IMR-90 (cell line): ENCODE measurements at regions not wholly inside any gene's neighbourhood (a gene's known extent, or its start where the extent isn't known, plus 50 kb on each side); places are given as distances from the start of the nearest gene placed in this dataset.

ENCODE experiments used
- ATAC-seq: fragments of 200-7000 bp; cut with Tn5 transposase; 2 replicates; pipeline ENCODE4 v1.9.1; 2020; ENCODE audit warnings: low read depth, mild to moderate bottlenecking, moderate library complexity
- BruUV-seq: library from RNA; stranded (reverse); fragments of 400-500 nt; replicated peaks from 2 replicates; lab custom pipeline; 2021; lab: Mats Ljungman, UMichigan
- CTCF ChIA-PET: fragments of 300-600 bp; formaldehyde crosslinking; extraction: SDS; loops from one replicate; lab custom pipeline; 2021; ENCODE audit warnings: antibody characterized with exemption; lab: Yijun Ruan, JAX
- POLR2A ChIA-PET: fragments of 300-600 bp; sonication (Branson Sonifier 250); formaldehyde crosslinking; loops from one replicate; lab custom pipeline; 2022; ENCODE audit warnings: antibody characterized with exemption; ENCODE audit not compliant: unreplicated experiment; lab: Charles Lee
- DNase-seq: peaks from one replicate; pipeline ENCODE4 v3.0.0; 2013
- H2AFZ ChIP-seq: replicated peaks from 2 replicates; pipeline ENCODE3; 2013; ENCODE audit warnings: low read length, mild to moderate bottlenecking; ENCODE audit not compliant: poor library complexity
- H2AK5ac ChIP-seq: 2 replicates; pipeline ENCODE4 v1.6.1; 2013; ENCODE audit warnings: low read depth, low read length, inconsistent platforms
- H2AK9ac ChIP-seq: replicated peaks from 2 replicates; pipeline ENCODE3; 2013; ENCODE audit warnings: mild to moderate bottlenecking, low read depth, low read length, moderate library complexity; ENCODE audit not compliant: poor library complexity
- H2BK120ac ChIP-seq: 2 replicates; pipeline ENCODE4 v1.6.1; 2013; ENCODE audit warnings: low read depth, low read length, inconsistent platforms
- H2BK15ac ChIP-seq: 3 replicates; pipeline ENCODE4 v1.6.1; 2013; ENCODE audit warnings: low read depth, low read length, inconsistent platforms
- H2BK20ac ChIP-seq: 2 replicates; pipeline ENCODE4 v1.6.1; 2013; ENCODE audit warnings: low read depth, mild to moderate bottlenecking, inconsistent platforms, low read length, moderate library complexity
- H2BK5ac ChIP-seq: 2 replicates; pipeline ENCODE4 v1.6.1; 2013; ENCODE audit warnings: mild to moderate bottlenecking, low read depth, low read length, inconsistent platforms; ENCODE audit not compliant: poor library complexity, severe bottlenecking
- H3K14ac ChIP-seq: replicated peaks from 2 replicates; pipeline ENCODE4 v1.6.1; 2013; ENCODE audit warnings: low read depth, low read length, inconsistent platforms
- H3K18ac ChIP-seq: 2 replicates; pipeline ENCODE4 v1.6.1; 2013; ENCODE audit warnings: low read depth, low read length, control low read depth
- H3K23ac ChIP-seq: 2 replicates; pipeline ENCODE4 v1.6.1; 2013; ENCODE audit warnings: low read depth, low read length, inconsistent platforms
- H3K27ac ChIP-seq: 2 replicates; pipeline ENCODE4 v1.5.1; 2013; ENCODE audit warnings: mild to moderate bottlenecking, control low read depth, low read length; ENCODE audit not compliant: insufficient read depth
- H3K27me3 ChIP-seq: 2 replicates; pipeline ENCODE4 v1.6.1; 2013; ENCODE audit warnings: low read length; ENCODE audit not compliant: control insufficient read depth, insufficient read depth
- H3K36me3 ChIP-seq: 2 replicates; pipeline ENCODE4 v1.6.1; 2013; ENCODE audit warnings: low read length, mixed read lengths; ENCODE audit not compliant: control insufficient read depth, insufficient read depth
- H3K4ac ChIP-seq: 2 replicates; pipeline ENCODE4 v1.6.1; 2013; ENCODE audit warnings: low read depth, low read length, inconsistent platforms
- H3K4me1 ChIP-seq: 2 replicates; pipeline ENCODE4 v1.6.1; 2013; ENCODE audit warnings: low read length, mixed read lengths; ENCODE audit not compliant: control insufficient read depth, insufficient read depth
- H3K4me2 ChIP-seq: 2 replicates; pipeline ENCODE4 v1.6.1; 2013; ENCODE audit warnings: low read depth, mild to moderate bottlenecking, control low read depth, low read length, moderate library complexity
- H3K4me3 ChIP-seq: 2 replicates; pipeline ENCODE4 v1.5.1; 2013; ENCODE audit warnings: low read depth, mild to moderate bottlenecking, control low read depth, low read length, moderate library complexity; ENCODE audit not compliant: insufficient read depth
- H3K56ac ChIP-seq: 2 replicates; pipeline ENCODE4 v1.6.1; 2013; ENCODE audit warnings: low read length, inconsistent platforms; ENCODE audit not compliant: insufficient read depth; ENCODE audit errors: extremely low read depth
- H3K79me1 ChIP-seq, 2 experiments: 2 replicates each; pipeline ENCODE4 v1.6.1; 2013; ENCODE audit warnings: low read length in 2 of 2, inconsistent platforms in 1 of 2, low read depth in 1 of 2
- H3K9ac ChIP-seq: 2 replicates; pipeline ENCODE4 v1.6.1; 2013; ENCODE audit warnings: low read depth, low read length, control low read depth
- H3K9me1 ChIP-seq: 2 replicates; pipeline ENCODE4 v1.6.1; 2013; ENCODE audit warnings: low read length, inconsistent platforms; ENCODE audit not compliant: insufficient read depth
- H3K9me3 ChIP-seq: 2 replicates; pipeline ENCODE4 v1.6.1; 2013; ENCODE audit warnings: low read length; ENCODE audit not compliant: control insufficient read depth, insufficient read depth
- H4K20me1 ChIP-seq: 2 replicates; pipeline ENCODE4 v1.6.1; 2013; ENCODE audit warnings: low read length, inconsistent platforms; ENCODE audit not compliant: insufficient read depth
- H4K5ac ChIP-seq: 2 replicates; pipeline ENCODE4 v1.6.1; 2013; ENCODE audit warnings: mild to moderate bottlenecking, low read depth, low read length, control low read depth
- H4K8ac ChIP-seq, 2 experiments: 2 replicates each; pipeline ENCODE4 v1.6.1; 2013; ENCODE audit warnings: low read depth in 2 of 2, low read length in 2 of 2, control low read depth in 1 of 2, inconsistent platforms in 1 of 2
- H4K91ac ChIP-seq: 2 replicates; pipeline ENCODE4 v1.6.1; 2013; ENCODE audit warnings: low read depth, low read length, inconsistent platforms; ENCODE audit not compliant: insufficient read depth
- BHLHE40 ChIP-seq: fragments of 150-350 bp; IDR thresholded peaks from 2 replicates; pipeline ENCODE4 v1.6.1; 2016; ENCODE audit warnings: mild to moderate bottlenecking, low read depth, low read length
- CEBPB ChIP-seq: IDR thresholded peaks from 2 replicates; pipeline ENCODE4 v1.6.1; 2012; ENCODE audit warnings: low read depth, low read length, improper control_type of control experiment
- CHD1 ChIP-seq: IDR thresholded peaks from 2 replicates; pipeline ENCODE4 v1.6.1; 2012; ENCODE audit warnings: low read depth, low read length, improper control_type of control experiment
- CTCF ChIP-seq: conservative IDR thresholded peaks from 2 replicates; pipeline ENCODE4 v1.5.1; 2012; ENCODE audit warnings: mild to moderate bottlenecking, low read depth, low read length, improper control_type of control experiment
- ELK1 ChIP-seq: fragments of 150-350 bp; IDR thresholded peaks from 2 replicates; pipeline ENCODE4 v1.6.1; 2016; ENCODE audit warnings: low read depth, mild to moderate bottlenecking, low read length, moderate library complexity, borderline replicate concordance
- FOS ChIP-seq: fragments of 150-350 bp; IDR thresholded peaks from 2 replicates; pipeline ENCODE4 v1.6.1; 2016; ENCODE audit warnings: low read depth, low read length
- NFE2L2 ChIP-seq: fragments of 150-350 bp; IDR thresholded peaks from 2 replicates; pipeline ENCODE4 v1.6.1; 2016; ENCODE audit warnings: low read depth, mild to moderate bottlenecking, low read length
- POLR2A ChIP-seq: IDR thresholded peaks from 2 replicates; pipeline ENCODE4 v1.6.1; 2012; ENCODE audit warnings: mild to moderate bottlenecking, low read depth, low read length
- RAD21 ChIP-seq: IDR thresholded peaks from 2 replicates; pipeline ENCODE4 v1.6.1; 2012; ENCODE audit warnings: low read length, improper control_type of control experiment
- SMC3 ChIP-seq: fragments of 150-350 bp; IDR thresholded peaks from 2 replicates; pipeline ENCODE4 v1.6.1; 2016; ENCODE audit warnings: low read depth, mild to moderate bottlenecking, antibody characterized with exemption, low read length, moderate library complexity
- WGBS, 2 experiments: methylation state at CpG; one replicate each; pipeline versions ENCODE4 v1.1.5 to v1.1.7; 2013; ENCODE audit warnings: missing lambda C conversion rate in 2 of 2; ENCODE audit not compliant: insufficient read length in 1 of 2; ENCODE audit errors: extremely low coverage in 2 of 2; 5-methylcytosine and 5-hydroxymethylcytosine counted together
- dilution Hi-C: fragments of 300-500 bp; cut with HindIII; formaldehyde crosslinking; loops from one replicate; pipeline ENCODE4 v1.14.3; 2018; ENCODE audit warnings: low sequenced_read_pairs; ENCODE audit not compliant: unreplicated experiment
- in situ Hi-C: fragments of 300-500 bp; cut with MboI; formaldehyde crosslinking; loops from 3 replicates; pipeline ENCODE4 v1.14.3; 2019; ENCODE audit warnings: low sequenced_read_pairs, inconsistent platforms, mixed read lengths
- intact Hi-C: fragments of 100-400 bp; cut with micrococcal nuclease; formaldehyde crosslinking; loops from 2 replicates; pipeline ENCODE4 v1.10.0; 2022

GRCh38 chr6:81896525-81897503, 144.3 kb upstream of the TENT5A start (continued):
- TF ChIP-seq RAD21 (no peak), CHD1 (no peak), NFE2L2 (no peak)

- dilution Hi-C loops (no loop called here), in situ Hi-C loops (no loop called here), intact Hi-C loops (loop anchor here (2.0 to 10.0 kb wide), 3 partner anchors 101 to 279 kb away; no protein-coding TSS in a partner anchor)
- BruUV-seq: no TSS peak
- ChIA-PET CTCF (interaction anchor here (1.1 kb wide), 1 partner anchor 142 kb away, joined by 3 read pairs; no protein-coding TSS in a partner anchor), POLR2A (no interaction called here)
- H3K36me3 ChIP-seq: no peaks in the 10 kb centered on the region
- peak; percentile 80 for ATAC-seq
- no peak for TF ChIP-seq SMC3
- peak; percentile 45 for TF ChIP-seq BHLHE40
- no peak for TF ChIP-seq ELK1
- no peak for TF ChIP-seq CHD1
- peak; percentile 58; the same call in 1 of the 2 replicates for TF ChIP-seq FOS
- TF ChIP-seq CEBPB: peak; percentile 21; the same call in 1 of the 2 replicates
- no peak for TF ChIP-seq CTCF
- no peak for TF ChIP-seq POLR2A
- no peak overlapping the region for H3K9ac ChIP-seq
- peak overlapping the region; percentile 18 for H3K4ac ChIP-seq
- peaks cover 10% of the 10 kb centered on the region for H3K9me1 ChIP-seq
- H3K23ac ChIP-seq: no peak overlapping the region
- H3K27ac ChIP-seq: peak overlapping the region; percentile 67
- no peaks in the 10 kb centered on the region; the same call in 1 of the 2 replicates for H4K20me1 ChIP-seq
- no peaks in the 10 kb centered on the region for H3K79me1 ChIP-seq
- H3K18ac ChIP-seq: peak overlapping the region; percentile 12; the same call in 1 of the 2 replicates
- H3K9me3 ChIP-seq: no peaks in the 10 kb centered on the region
- peak overlapping the region in 1 of 2 experiments; percentile 23; a peak in 3 of 4 replicates for H4K8ac ChIP-seq
- H3K4me2 ChIP-seq: peak overlapping the region; percentile 23
- no peak overlapping the region for H3K56ac ChIP-seq
- DNase-seq: peak; percentile 88
- peak overlapping the region; percentile 94 for H2BK5ac ChIP-seq
- H2BK15ac ChIP-seq: peak overlapping the region; percentile 21; the same call in 1 of the 3 replicates
- H4K91ac ChIP-seq: peak overlapping the region; percentile 11; the same call in 1 of the 2 replicates
- no peaks in the 10 kb centered on the region for H3K27me3 ChIP-seq
- peaks cover 21% of the 10 kb centered on the region for H3K4me1 ChIP-seq
- no peak overlapping the region for H2AK9ac ChIP-seq
- no peak overlapping the region for H2AFZ ChIP-seq
- H2AK5ac ChIP-seq: peak overlapping the region; percentile 30; the same call in 1 of the 2 replicates
- WGBS, 2 experiments: no CpG with 5 or more reads among the region's 5 CpGs
- H4K5ac ChIP-seq: peak overlapping the region; percentile 42; the same call in 1 of the 2 replicates
- peak overlapping the region; percentile 13; the same call in 1 of the 2 replicates for H2BK120ac ChIP-seq
- H2BK20ac ChIP-seq: peak overlapping the region; percentile 15
- H3K4me3 ChIP-seq: no peak overlapping the region
- no peak overlapping the region for H3K14ac ChIP-seq
Observed at GRCh38 chr6:81895511-81896185, 143.2 kb upstream of the TENT5A start.
